Progenitor cell of endocrine pancreas (in vitro differentiated cells): ENCODE measurements at regions not wholly inside any gene's neighbourhood (a gene's known extent, or its start where the extent isn't known, plus 50 kb on each side); places are given as distances from the start of the nearest gene placed in this dataset.

Experiments used
- DNase-seq: peaks from one replicate; pipeline ENCODE4 v3.0.0; 2021; ENCODE audit warnings: low spot score; ENCODE audit not compliant: unreplicated experiment
- H3K27ac Mint-ChIP-seq: 2 replicates; pipeline ENCODE4 v1.8.0; 2021; ENCODE audit warnings: mild to moderate bottlenecking, moderate library complexity, mixed read lengths
- H3K27me3 Mint-ChIP-seq: 2 replicates; pipeline ENCODE4 v1.8.0; 2021; ENCODE audit warnings: mixed read lengths
- H3K36me3 Mint-ChIP-seq: 2 replicates; pipeline ENCODE4 v1.8.0; 2022; ENCODE audit warnings: mixed read lengths; ENCODE audit not compliant: insufficient read depth
- H3K4me1 Mint-ChIP-seq: 2 replicates; pipeline ENCODE4 v1.8.0; 2021; ENCODE audit warnings: low read depth, mixed read lengths
- H3K4me3 Mint-ChIP-seq: 2 replicates; pipeline ENCODE4 v1.8.0; 2021; ENCODE audit warnings: low read depth, mild to moderate bottlenecking, moderate library complexity, mixed read lengths
- H3K9me3 Mint-ChIP-seq: 2 replicates; pipeline ENCODE4 v1.8.0; 2021; ENCODE audit warnings: low read depth, mixed read lengths
- CTCF ChIP-seq: fragments of 200-600 bp; sonication (generic); IDR thresholded peaks from one replicate; pipeline ENCODE4 v1.5.0; 2021; ENCODE audit warnings: antibody characterized with exemption, mild to moderate bottlenecking; ENCODE audit not compliant: unreplicated experiment

DNA sequence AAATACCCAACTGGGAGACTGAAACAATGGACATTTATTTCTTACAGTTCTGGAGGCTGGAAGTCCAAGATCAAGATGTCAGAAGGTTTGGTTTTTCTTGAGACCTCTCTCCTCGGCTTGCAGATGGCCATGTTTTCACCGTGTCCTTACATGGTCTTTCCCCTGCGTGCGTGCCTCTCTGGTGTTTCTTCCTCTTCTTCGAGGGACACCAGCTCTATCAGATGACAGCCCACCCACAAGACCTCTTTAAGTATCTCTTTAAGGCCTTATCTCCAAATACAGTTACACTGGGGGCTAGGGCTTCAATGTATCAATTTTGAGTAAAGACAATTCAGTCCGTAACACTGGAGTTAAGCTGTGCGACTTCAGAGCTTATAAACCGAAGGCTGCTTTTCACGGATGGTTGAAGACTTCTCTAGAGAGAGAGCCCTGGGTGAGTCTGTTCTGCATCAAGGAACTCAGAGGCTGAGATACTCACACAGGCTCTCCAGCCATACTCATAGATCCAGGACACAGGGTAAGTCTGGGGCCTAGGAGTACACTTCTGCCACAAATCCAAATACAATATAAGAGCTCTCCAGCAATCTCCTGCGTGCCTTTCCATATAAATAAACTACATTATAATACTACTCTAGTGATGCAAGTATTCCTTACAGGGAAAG, 339.9 kb upstream of the PKDCC start:
- H3K4me3 Mint-ChIP-seq, result no peak overlapping the region
- no peaks in the 10 kb centered on the region for H3K9me3 Mint-ChIP-seq
- TF ChIP-seq CTCF, result no peak
- H3K27ac Mint-ChIP-seq, result no peak overlapping the region
- peaks cover 24% of the 10 kb centered on the region for H3K4me1 Mint-ChIP-seq
- DNase-seq, result no peak
- peaks cover 19% of the 10 kb centered on the region for H3K27me3 Mint-ChIP-seq
- H3K36me3 Mint-ChIP-seq, result no peaks in the 10 kb centered on the region

DNA sequence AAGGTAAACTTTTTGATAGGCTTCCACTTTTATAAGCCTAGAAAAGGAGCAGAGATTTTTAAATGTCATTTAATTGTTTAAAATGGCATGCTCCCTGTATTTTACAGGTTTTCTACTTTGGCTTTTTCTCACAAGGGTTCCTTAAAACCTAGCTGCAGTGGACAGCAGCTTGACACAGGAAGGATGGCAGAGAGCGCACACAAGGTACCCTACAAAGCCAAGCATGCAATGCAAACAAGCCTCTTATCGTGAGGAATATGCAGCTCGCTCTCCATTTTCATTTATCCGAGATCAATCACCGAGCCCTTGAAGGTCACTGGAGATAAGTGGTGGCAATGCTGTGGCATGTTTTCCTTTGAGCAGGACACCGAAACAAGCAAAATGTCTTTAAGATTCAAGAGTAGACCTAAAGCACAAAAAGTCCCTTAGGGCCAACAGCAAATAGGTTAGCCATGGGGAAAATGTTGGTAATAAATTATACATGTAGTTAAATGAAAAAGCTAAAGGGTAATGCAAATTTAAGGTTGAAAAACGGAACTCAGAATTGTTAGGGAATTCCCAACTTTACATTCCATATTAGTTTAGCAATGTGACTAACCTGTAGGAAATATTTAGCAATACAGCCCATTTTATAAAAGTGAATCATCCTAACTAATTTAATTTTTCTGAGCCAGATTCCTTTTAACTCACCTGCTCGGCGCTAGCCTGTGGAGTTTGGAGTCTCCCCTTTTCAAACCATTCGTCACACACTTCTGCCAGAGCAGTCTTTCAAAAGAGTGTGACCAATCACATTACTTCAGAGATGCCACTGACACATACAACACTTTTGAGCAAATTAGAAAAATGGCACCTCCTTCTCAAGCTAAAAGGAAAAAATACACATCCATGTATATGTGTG, 337.9 kb upstream of the PKDCC start:
- Mint-ChIP-seq H3K9me3 (no peaks in the 10 kb centered on the region), H3K27ac (no peak overlapping the region), H3K4me1 (peaks cover 21% of the 10 kb centered on the region), H3K4me3 (no peak overlapping the region), H3K27me3 (peaks cover 19% of the 10 kb centered on the region), H3K36me3 (no peaks in the 10 kb centered on the region)
- no peak for TF ChIP-seq CTCF
- no peak for DNase-seq

- H3K4me3 Mint-ChIP-seq, result no peak overlapping the region
- peaks cover 19% of the 10 kb centered on the region for H3K27me3 Mint-ChIP-seq
- no peak for TF ChIP-seq CTCF
- H3K36me3 Mint-ChIP-seq, result no peaks in the 10 kb centered on the region
- DNase-seq, result no peak
- peaks cover 16% of the 10 kb centered on the region for H3K4me1 Mint-ChIP-seq
- H3K9me3 Mint-ChIP-seq, result no peaks in the 10 kb centered on the region
- H3K27ac Mint-ChIP-seq, result no peak overlapping the region
Observed at GRCh38 chr2:41710944-41711343, 336.9 kb upstream of the PKDCC start.

GRCh38 chr2:41711736-41712135, 336.1 kb upstream of the PKDCC start:
- no peak for TF ChIP-seq CTCF
- Mint-ChIP-seq H3K9me3 (no peaks in the 10 kb centered on the region), H3K27ac (no peak overlapping the region), H3K4me3 (no peak overlapping the region), H3K27me3 (peaks cover 13% of the 10 kb centered on the region), H3K4me1 (peaks cover 19% of the 10 kb centered on the region), H3K36me3 (no peaks in the 10 kb centered on the region)
- DNase-seq, result no peak

GRCh38 chr2:41716497-41716896, 331.3 kb upstream of the PKDCC start:
- TF ChIP-seq CTCF, result no peak
- H3K4me3 Mint-ChIP-seq, result no peak overlapping the region
- no peaks in the 10 kb centered on the region for H3K9me3 Mint-ChIP-seq
- H3K36me3 Mint-ChIP-seq, result no peaks in the 10 kb centered on the region
- H3K27me3 Mint-ChIP-seq, result no peaks in the 10 kb centered on the region
- no peak for DNase-seq
- no peak overlapping the region for H3K27ac Mint-ChIP-seq
- peaks cover 8% of the 10 kb centered on the region for H3K4me1 Mint-ChIP-seq
